PC-9 (cell line): ENCODE measurements at regions not wholly inside any gene's neighbourhood (a gene's known extent, or its start where the extent isn't known, plus 50 kb on each side); places are given as distances from the start of the nearest gene placed in this dataset.

Experiments
- BruUV-seq: library from RNA; stranded (reverse); fragments of 400-500 nt; replicated peaks from 2 replicates; lab custom pipeline; 2021; lab: Mats Ljungman, UMichigan
- CTCF ChIA-PET: fragments of 300-600 bp; sonication (Branson Sonifier 250); formaldehyde crosslinking; loops from one replicate; lab custom pipeline; 2022; ENCODE audit warnings: antibody characterized with exemption; lab: Charles Lee
- POLR2A ChIA-PET: fragments of 300-600 bp; sonication (Branson Sonifier 250); formaldehyde crosslinking; loops from one replicate; lab custom pipeline; 2022; ENCODE audit warnings: antibody characterized with exemption; ENCODE audit not compliant: unreplicated experiment; lab: Charles Lee
- DNase-seq, 2 experiments: peaks; one replicate each; pipeline versions ENCODE4 v3.0.0 to v3.0.0-alpha.2; 2015 to 2022; ENCODE audit warnings: mixed read lengths in 1 of 2
- H2AFZ ChIP-seq: fragments of 200-600 bp; sonication (generic); 2 replicates; pipeline ENCODE4 v1.8.1; 2017; ENCODE audit warnings: antibody characterized with exemption
- H3F3A ChIP-seq: fragments of 200-600 bp; sonication (generic); 2 replicates; pipeline ENCODE4 v1.8.1; 2017; ENCODE audit warnings: antibody characterized with exemption, mild to moderate bottlenecking, low read depth; ENCODE audit not compliant: insufficient read depth
- H3K27ac ChIP-seq: fragments of 200-600 bp; sonication (generic); 2 replicates; pipeline ENCODE4 v1.6.1; 2016; ENCODE audit warnings: mixed run types
- H3K27me3 ChIP-seq: fragments of 200-600 bp; sonication (generic); 2 replicates; pipeline ENCODE4 v1.6.1; 2016; ENCODE audit warnings: low read depth, mixed run types; ENCODE audit not compliant: insufficient read depth
- H3K36me3 ChIP-seq: fragments of 200-600 bp; sonication (generic); 2 replicates; pipeline ENCODE4 v1.6.1; 2016; ENCODE audit warnings: low read depth, mixed run types
- H3K4me1 ChIP-seq: fragments of 200-600 bp; sonication (generic); replicated peaks from 2 replicates; pipeline ENCODE4 v1.6.1; 2016; ENCODE audit warnings: mixed run types; ENCODE audit not compliant: insufficient read depth
- H3K4me2 ChIP-seq: fragments of 200-600 bp; sonication (generic); 2 replicates; pipeline ENCODE4 v1.6.1; 2017; ENCODE audit warnings: mixed run types
- H3K4me3 ChIP-seq: fragments of 200-600 bp; sonication (generic); 2 replicates; pipeline ENCODE4 v1.6.1; 2016; ENCODE audit warnings: mixed run types
- H3K79me2 ChIP-seq: fragments of 200-600 bp; sonication (generic); 2 replicates; pipeline ENCODE4 v1.6.1; 2017; ENCODE audit warnings: low read depth, mixed run types
- H3K9me2 ChIP-seq: fragments of 200-600 bp; sonication (generic); 2 replicates; pipeline ENCODE4 v1.8.1; 2017; ENCODE audit warnings: mild to moderate bottlenecking; ENCODE audit not compliant: insufficient read depth
- H3K9me3 ChIP-seq: fragments of 200-600 bp; sonication (generic); 2 replicates; pipeline ENCODE4 v1.8.1; 2016; ENCODE audit warnings: low read depth; ENCODE audit not compliant: insufficient read depth
- H4K20me1 ChIP-seq: fragments of 200-600 bp; sonication (generic); 2 replicates; pipeline ENCODE4 v1.8.1; 2017; ENCODE audit not compliant: insufficient read depth
- CTCF ChIP-seq: fragments of 200-600 bp; sonication (generic); conservative IDR thresholded peaks from 2 replicates; pipeline ENCODE4 v1.6.1; 2017; ENCODE audit warnings: mixed run types, antibody characterized with exemption, mild to moderate bottlenecking, moderate library complexity
- EZH2 ChIP-seq: fragments of 200-600 bp; sonication (generic); IDR thresholded peaks from 2 replicates; pipeline ENCODE4 v1.8.0; 2017; ENCODE audit warnings: antibody characterized with exemption, low read depth
- intact Hi-C: fragments of 100-400 bp; cut with micrococcal nuclease; formaldehyde crosslinking; loops from one replicate; pipeline ENCODE4 v1.10.0; 2022; ENCODE audit not compliant: unreplicated experiment

GRCh38 chr12:107557589-107558100, 128.0 kb upstream of the PWP1 start:
- POLR2A ChIA-PET = no interaction called here
- intact Hi-C loops = no loop called here

GRCh38 chr12:107558141-107558815, 127.3 kb upstream of the PWP1 start:
- no peak for DNase-seq
- no peak overlapping the region for H3K4me3 ChIP-seq
- no peaks in the 10 kb centered on the region for H3K9me2 ChIP-seq
- H3K27me3 ChIP-seq = no peaks in the 10 kb centered on the region
- H3K9me3 ChIP-seq = no peaks in the 10 kb centered on the region
- no TSS peak for BruUV-seq
- no peaks in the 10 kb centered on the region for H3K79me2 ChIP-seq
- TF ChIP-seq EZH2 (no peak), CTCF (no peak)
- H3K36me3 ChIP-seq = no peaks in the 10 kb centered on the region
- POLR2A ChIA-PET = no interaction called here
- H3K27ac ChIP-seq = no peak overlapping the region
- no peak overlapping the region for H2AFZ ChIP-seq
- no peaks in the 10 kb centered on the region for H3K4me1 ChIP-seq
- H4K20me1 ChIP-seq = peaks cover 3% of the 10 kb centered on the region; the same call in 1 of the 2 replicates
- CTCF ChIA-PET = no interaction called here
- no peaks in the 10 kb centered on the region for H3F3A ChIP-seq
- H3K4me2 ChIP-seq = no peak overlapping the region
- intact Hi-C loops = no loop called here

More at GRCh38 chr12:107557589-107558100, 128.0 kb upstream of the PWP1 start:
- Histone ChIP-seq H3K27ac (no peak overlapping the region), H3F3A (no peaks in the 10 kb centered on the region), H3K4me2 (no peak overlapping the region), H4K20me1 (peaks cover 3% of the 10 kb centered on the region; the same call in 1 of the 2 replicates), H3K27me3 (no peaks in the 10 kb centered on the region), H2AFZ (no peak overlapping the region), H3K4me1 (no peaks in the 10 kb centered on the region), H3K79me2 (no peaks in the 10 kb centered on the region), H3K9me2 (no peaks in the 10 kb centered on the region), H3K9me3 (no peaks in the 10 kb centered on the region), H3K36me3 (no peaks in the 10 kb centered on the region), H3K4me3 (no peak overlapping the region)
- no TSS peak for BruUV-seq
- TF ChIP-seq CTCF (no peak), EZH2 (no peak)
- no peak for DNase-seq
- CTCF ChIA-PET = no interaction called here

GRCh38 chr12:107558816-107559382, 126.7 kb upstream of the PWP1 start:
- H3K4me2 ChIP-seq = no peak overlapping the region
- no peak for TF ChIP-seq CTCF
- no peak for TF ChIP-seq EZH2
- CTCF ChIA-PET = no interaction called here

More at GRCh38 chr12:107558816-107559382, 126.7 kb upstream of the PWP1 start:
- no peak overlapping the region for H3K4me3 ChIP-seq
- H3K4me1 ChIP-seq = no peaks in the 10 kb centered on the region
- DNase-seq = no peak
- intact Hi-C loops = no loop called here
- no peaks in the 10 kb centered on the region for H3K36me3 ChIP-seq
- BruUV-seq = no TSS peak
- POLR2A ChIA-PET = no interaction called here
- H3K27me3 ChIP-seq = no peaks in the 10 kb centered on the region
- no peaks in the 10 kb centered on the region for H3K9me2 ChIP-seq
- H3F3A ChIP-seq = no peaks in the 10 kb centered on the region
- no peak overlapping the region for H2AFZ ChIP-seq
- no peaks in the 10 kb centered on the region for H3K9me3 ChIP-seq
- H3K27ac ChIP-seq = no peak overlapping the region
- no peaks in the 10 kb centered on the region for H3K79me2 ChIP-seq
- peaks cover 3% of the 10 kb centered on the region; the same call in 1 of the 2 replicates for H4K20me1 ChIP-seq
